ENCODE measurements at regions not wholly inside any gene's neighbourhood (a gene's known extent, or its start where the extent isn't known, plus 50 kb on each side); places are given as distances from the start of the nearest gene placed in this dataset.
A peak's percentile ranks its signal among the peaks of the same experiment; 100 is the strongest.

- DNase-seq (ENCODE audit: low spot score), result no peak
Observed at GRCh38 chr13:59480396-59481259, 683.1 kb downstream of the DIAPH3 start.

DNA sequence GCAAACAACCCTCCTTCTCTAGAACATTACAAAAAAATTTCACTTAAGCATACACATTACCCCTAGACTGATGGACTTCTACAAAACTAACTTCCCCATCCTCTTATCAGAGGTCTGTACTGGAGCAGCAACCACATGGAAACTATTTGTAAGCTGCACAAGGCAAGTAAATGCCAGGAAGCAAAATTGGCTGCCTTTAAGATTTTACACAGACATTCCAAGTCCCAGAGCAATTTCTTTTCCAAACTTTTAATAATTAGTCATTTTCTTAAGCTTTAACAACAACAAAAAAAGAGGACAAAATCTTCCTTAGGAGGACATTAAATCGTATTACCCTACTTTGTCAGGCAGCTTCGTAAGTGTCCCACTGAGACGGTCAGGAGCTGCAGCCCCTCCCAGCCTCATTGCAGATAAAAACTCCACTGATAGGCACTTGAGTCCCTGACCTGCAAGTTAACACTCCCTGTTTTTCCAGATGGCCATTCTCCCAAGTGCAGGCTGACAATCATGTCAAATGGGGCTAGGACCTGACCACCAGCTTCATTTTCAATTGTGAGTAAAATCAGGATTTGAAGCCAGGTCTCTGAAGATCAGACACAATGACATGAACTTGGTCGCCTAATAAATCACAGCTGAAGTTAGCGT, 680.1 kb downstream of the DIAPH3 start:
- DNase-seq (ENCODE audit: low spot score), result no peak

DNA sequence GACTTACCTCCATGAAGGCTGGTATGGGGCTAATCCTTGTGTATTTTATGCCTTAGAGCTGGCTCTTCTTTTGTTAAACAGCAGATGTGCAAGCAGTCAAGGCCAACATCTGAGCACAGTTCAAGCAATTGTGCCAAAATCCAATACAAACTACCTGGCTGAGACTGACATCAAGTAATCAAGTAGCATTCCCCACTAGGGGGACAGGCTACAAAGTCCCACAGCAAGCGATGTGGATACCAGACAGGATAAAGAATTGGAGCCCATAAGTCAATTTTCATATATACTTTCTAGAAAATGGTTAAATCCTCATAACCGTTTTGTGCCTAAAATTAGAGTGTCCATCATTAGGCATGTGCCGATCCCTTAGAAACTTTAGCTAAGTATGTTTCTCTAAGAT, 675.8 kb downstream of the DIAPH3 start:
- DNase-seq (ENCODE audit: low spot score), result no peak

DNA sequence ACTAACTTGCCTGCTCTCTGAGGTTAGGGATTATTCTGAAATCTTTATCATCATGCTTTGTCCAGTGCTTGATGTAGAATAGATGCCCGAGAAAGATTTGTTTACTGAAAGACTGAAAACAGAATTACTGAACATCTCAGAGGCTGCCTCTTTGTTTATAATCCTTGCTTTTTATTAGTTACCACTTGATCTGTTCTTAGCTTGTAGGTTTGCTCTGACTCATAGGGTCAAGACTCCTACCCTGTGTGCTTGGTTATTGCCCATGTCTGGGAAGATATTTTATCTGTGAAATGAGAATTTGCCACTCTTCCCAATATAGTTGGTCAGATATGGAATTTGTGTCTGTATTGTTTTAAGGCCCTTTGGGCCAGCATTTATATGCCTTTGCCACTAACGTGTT, 675.3 kb downstream of the DIAPH3 start:
- no peak for DNase-seq (ENCODE audit: low spot score)

- no peak for DNase-seq (ENCODE audit: low spot score)
Observed at GRCh38 chr13:59490651-59491050, 673.1 kb downstream of the DIAPH3 start.

DNA sequence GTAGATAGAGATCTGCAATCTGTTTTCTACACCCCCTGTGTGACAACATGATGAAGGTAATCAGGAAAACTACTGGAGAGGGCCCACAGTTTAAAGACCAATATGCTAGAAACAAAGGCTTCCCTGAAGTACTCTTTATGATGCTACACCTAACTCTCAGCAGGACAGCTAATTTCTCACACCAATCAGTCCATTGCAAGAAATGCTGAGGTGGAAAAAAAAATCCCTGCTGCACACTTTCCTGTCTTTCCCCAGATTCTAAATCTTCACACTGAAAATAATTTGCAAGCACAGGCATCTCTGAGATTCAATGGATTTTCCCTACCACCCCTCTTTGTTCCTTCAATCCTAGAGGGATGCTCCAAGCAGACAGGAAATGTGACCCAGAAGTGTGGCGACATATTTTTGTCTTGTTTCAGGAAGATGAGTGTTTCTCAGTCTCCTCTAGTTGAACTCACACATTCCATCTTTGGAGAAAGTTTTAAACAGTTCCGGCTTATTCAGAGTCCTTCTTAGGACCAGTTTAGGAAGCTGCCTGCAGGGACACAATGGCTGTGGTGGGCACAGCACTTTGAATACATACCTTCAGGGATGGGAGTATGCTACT, 671.6 kb downstream of the DIAPH3 start:
- no peak for DNase-seq (ENCODE audit: low spot score)

DNA sequence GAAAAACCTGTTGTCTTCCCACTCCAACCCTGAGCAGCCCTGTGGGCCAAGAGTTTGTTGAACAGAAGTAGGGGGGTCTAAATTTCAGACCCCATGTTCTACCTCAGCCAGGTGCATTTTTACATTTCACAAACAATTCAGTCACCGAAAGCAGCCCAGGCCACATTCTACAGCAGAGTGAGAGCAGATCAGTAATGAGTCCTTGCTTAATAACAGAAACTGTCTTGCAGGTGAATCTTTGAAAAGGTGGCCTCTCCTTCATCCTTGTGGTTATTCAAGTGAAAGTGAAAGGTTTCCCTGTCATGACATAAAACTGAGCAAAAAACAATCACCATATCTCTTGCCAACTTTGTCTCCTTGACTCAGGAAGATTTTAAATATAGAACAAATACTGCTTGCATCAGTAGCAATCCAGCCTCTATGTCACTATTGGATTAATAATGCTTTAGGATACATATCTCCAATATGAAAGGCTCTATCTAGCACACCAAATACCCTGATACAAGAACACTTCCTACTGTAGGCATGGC, 670.2 kb downstream of the DIAPH3 start:
- DNase-seq (ENCODE audit: low spot score), result no peak

DNA sequence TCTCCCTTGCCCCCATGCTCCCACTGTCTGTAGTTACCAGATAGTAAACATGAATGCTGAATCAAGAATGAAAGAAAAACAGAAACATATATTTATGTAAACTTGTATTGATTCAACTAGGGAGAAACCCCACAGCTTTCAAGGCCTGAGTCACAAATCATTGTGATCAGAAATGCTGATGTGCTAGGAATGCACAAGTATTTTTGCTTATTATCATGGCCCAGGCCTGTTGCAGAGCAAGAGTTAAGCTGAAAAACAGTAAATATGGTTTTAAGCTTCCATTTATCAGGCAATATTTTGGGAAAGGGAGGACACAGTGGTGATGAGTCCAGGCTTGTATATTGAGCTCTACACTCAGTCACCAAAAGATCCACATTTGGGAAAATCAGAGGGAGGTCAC, 669.6 kb downstream of the DIAPH3 start:
- DNase-seq (ENCODE audit: low spot score), result no peak

GRCh38 chr13:59494560-59494970, 669.2 kb downstream of the DIAPH3 start:
- DNase-seq (ENCODE audit: low spot score), result no peak

- DNase-seq (ENCODE audit: low spot score), result no peak
Observed at GRCh38 chr13:59495299-59495698, 668.4 kb downstream of the DIAPH3 start.

DNA sequence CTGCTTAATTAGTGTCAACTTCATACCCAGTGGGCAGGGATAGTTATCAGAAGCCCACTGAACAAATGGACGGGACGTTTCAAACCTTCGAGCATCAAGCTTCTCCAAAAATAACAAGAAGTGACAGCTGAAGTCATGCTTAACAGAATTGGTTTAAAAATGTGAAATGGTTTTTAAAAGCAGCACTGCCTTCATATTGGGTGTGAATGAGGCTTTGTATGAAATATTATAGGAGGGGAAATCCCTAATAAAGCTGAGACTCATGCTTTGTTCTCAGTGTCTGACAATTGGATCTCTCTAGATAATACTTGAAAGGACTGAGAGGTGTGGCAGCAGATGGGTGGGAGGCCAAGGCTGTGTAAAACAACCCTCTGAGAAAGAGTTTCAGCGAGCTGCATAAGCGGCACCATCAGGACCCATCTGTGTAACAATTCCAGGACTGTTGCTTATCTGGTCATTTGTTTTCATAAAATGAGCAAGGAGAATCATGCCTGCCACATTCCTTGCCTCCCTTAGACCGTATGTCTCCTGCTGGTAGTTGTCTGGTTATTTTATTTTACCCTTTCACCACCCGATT, 667.7 kb downstream of the DIAPH3 start:
- DNase-seq (ENCODE audit: low spot score), result no peak

DNA sequence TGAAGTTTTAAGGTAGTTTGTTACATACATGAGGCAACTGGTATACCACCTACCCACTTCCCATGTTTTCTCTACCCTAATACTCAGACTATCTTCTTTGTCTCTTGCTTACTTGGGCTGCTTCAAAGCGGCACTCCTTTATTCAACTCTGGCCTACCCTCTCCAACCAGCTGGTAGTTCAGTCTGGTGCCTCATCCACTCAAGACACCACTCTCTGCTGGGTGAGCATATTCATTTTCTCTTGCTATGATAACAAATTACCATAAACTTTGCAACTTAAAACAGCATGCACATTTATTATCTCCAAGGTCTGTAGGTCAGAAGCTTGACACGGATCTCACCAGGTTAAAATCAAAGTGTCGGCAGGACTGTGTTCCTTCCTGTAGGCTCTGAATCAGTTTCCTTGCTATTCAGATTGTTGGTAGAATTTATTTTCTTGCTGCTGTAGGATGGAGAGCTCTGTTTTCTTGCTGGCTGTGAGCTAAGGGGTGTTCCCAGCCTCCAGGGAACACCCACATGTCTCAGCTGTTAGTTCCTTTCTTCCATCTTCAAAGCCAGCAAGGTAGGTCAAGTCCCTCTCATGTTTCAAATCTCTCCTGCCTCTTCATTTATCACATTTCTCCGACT, 666.0 kb downstream of the DIAPH3 start:
- no peak for DNase-seq (ENCODE audit: low spot score)

- DNase-seq (ENCODE audit: low spot score), result no peak
Observed at GRCh38 chr13:59501004-59501403, 662.7 kb downstream of the DIAPH3 start.

DNA sequence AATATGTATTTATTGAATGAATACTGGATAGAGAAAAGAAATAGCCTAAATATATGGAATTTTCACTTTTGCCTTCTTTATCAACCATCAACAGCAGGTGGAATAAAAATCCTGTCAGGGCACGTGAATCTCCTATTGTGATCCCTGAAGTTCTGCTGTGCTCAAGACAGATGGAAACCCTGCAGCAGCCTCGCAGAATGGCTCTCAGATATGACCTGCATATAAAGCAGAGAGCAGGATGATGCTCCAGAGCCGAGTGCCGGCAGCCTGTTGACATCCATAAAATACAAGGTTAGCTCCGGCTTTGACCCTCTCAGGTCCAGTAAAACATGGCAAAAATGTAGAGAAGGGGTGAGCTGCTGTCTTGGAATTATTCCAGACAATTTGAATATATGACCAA, 659.3 kb downstream of the DIAPH3 start:
- DNase-seq (ENCODE audit: low spot score), result no peak

DNA sequence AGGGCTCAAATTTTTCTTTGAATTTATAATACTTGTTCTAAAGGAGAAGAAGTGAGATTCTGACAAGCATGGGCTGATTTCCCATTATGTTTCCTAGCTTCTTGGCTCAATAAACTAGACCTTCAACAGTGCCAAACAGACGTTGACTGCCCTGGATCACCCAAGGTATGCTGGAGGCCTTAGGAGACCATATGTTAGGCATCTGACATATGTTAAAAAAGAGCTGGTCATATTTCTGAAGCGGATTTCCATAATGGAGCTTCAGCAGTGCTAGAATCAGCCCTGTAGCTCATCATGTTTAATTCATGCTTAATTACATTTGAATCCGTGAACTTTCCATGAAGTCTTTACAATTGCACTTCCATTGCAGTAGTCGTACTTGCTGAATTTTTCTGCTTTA, 653.3 kb downstream of the DIAPH3 start:
- no peak for DNase-seq (ENCODE audit: low spot score)

DNA sequence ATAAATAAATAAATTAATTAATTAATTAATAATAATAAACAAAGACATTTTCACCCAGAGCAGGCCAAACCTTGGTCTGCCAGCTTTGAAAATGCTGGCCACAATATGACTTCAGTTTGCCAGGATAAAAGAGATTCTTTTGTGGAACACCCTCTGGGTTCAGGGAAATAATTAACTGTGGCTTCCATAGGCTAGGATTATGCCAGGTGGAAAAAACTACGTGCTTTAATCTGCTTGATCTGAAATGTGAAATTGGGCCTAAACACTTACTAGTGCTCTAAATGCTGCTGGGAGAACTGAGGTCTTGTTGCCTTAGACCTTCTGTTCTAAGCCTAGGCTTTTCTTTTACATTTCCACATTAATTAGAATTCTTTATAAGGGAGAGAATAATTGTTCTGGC, 650.0 kb downstream of the DIAPH3 start:
- DNase-seq (ENCODE audit: low spot score), result no peak

DNA sequence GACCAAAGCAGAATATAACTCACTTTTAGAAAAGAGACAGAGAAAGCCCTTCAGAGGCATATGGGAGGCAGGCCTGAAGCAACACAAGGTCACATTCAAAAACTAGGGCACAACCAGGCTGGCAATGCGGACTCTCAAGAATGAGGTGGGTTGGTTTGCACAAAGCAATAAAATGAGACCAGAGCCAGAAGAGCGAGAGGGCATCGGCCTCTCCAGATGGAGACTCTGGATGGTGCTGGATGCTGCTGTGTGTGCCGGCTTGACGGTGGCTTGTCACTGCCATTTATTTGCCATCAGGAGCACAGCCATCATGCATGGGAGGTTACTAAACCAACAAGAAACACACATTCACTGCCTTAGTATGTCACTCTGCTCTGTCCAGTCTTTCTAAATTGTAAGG, 649.4 kb downstream of the DIAPH3 start:
- no peak for DNase-seq (ENCODE audit: low spot score)

DNA sequence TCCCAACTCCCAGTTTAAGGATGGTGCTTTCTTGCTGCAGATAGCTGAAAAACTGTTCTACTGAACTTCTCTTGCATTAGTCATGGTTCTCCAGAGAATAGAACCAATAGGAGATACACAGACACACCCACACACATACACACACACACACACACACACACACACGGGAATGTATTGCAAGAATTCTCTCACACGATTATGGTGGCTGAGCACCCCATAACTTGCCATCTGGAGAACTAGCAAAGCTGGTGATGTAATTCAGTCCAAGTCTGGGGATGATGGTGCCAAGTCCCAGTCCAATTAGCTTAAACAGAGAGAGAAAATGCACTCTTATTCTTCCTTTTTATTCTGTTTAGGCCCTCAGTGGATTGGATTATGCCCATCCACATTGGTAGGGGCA, 643.9 kb downstream of the DIAPH3 start:
- DNase-seq (ENCODE audit: low spot score), result no peak

DNA sequence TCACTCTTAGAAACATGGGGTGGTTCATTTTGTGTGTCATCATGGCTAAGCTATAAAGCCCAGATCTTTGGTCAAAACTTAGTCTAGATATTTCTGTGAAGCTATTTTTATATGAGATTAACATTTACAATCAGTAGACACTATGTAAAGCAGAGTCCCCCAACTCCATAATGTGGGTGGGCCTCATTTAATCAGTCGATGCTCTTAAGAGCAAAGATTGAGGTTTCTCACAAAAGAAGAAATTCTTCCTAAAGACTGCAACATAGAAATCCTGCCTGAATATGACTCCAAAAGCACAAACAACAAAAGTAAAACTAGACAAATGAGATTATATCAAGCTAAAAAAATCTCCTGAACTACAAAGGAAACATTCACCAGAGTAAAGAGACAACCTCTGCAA, 642.2 kb downstream of the DIAPH3 start:
- no peak for DNase-seq (ENCODE audit: low spot score)

DNA sequence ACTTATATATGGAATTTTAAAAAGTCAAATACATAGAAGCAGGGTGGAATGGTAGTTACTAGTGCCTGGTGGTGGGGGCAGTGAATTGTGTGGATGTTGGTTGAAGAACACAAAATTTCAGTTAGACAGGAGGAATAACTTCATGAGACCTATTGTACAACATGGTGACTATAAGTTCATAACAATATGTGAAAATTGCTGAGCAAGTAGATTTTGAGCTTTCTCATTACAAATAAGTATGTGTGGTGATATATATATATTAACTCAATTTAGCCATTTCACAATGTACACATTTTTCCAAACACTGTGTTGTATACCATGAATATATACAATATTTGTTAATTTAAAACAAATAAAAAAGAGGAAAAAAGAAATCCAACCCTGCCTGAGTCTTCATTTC, 641.1 kb downstream of the DIAPH3 start:
- no peak for DNase-seq (ENCODE audit: low spot score)

GRCh38 chr13:59527500-59527899, 636.2 kb downstream of the DIAPH3 start:
- DNase-seq (ENCODE audit: low spot score), result no peak

- peak; percentile 85 for DNase-seq (ENCODE audit: low spot score)
Observed at GRCh38 chr13:59531571-59532091, 632.1 kb downstream of the DIAPH3 start.

All from ureter (tissue), 1 donor.